ENCODE measurements at regions not wholly inside any gene's neighbourhood (a gene's known extent, or its start where the extent isn't known, plus 50 kb on each side); places are given as distances from the start of the nearest gene placed in this dataset.

GRCh38 chr21:43291347-43291950 is 122.6 kb downstream of the CRYAA start:
- Histone ChIP-seq H3K9ac (ENCODE audit: low read length in 5 of 5) (no peak overlapping the region), H3K27me3 (ENCODE audit: control insufficient read depth in 5 of 5, insufficient read depth in 4 of 5, low read length in 5 of 5) (peaks cover 0 to 6% (median 0%) of the 10 kb centered on the region in 5 donors), H3K4me3 (ENCODE audit: low read depth in 1 of 5, low read length in 5 of 5) (no peak overlapping the region), H3K4me1 (ENCODE audit: control insufficient read depth in 5 of 5, insufficient read depth in 5 of 5, low read length in 5 of 5) (peaks cover 6 to 27% (median 21%) of the 10 kb centered on the region in 5 donors), H3K27ac (ENCODE audit: low read depth, low read length) (no peak overlapping the region), H3K36me3 (ENCODE audit: control insufficient read depth in 5 of 5, insufficient read depth in 5 of 5, low read length in 5 of 5) (no peaks in the 10 kb centered on the region), H3K9me3 (ENCODE audit: control insufficient read depth in 5 of 5, low read length in 5 of 5) (peaks cover 2 to 25% (median 24%) of the 10 kb centered on the region in 5 donors)

GRCh38 chr21:43290421-43291346 is 121.9 kb downstream of the CRYAA start:
- H3K9me3 ChIP-seq (ENCODE audit: control insufficient read depth in 5 of 5, low read length in 5 of 5), result peaks cover 2 to 18% (median 17%) of the 10 kb centered on the region in 5 donors

GRCh38 chr21:43289966-43290365 is 121.2 kb downstream of the CRYAA start:
- Histone ChIP-seq H3K4me1 (ENCODE audit: control insufficient read depth in 5 of 5, insufficient read depth in 5 of 5, low read length in 5 of 5) (peaks cover 6 to 27% (median 21%) of the 10 kb centered on the region in 5 donors), H3K36me3 (ENCODE audit: control insufficient read depth in 5 of 5, insufficient read depth in 5 of 5, low read length in 5 of 5) (no peaks in the 10 kb centered on the region), H3K9ac (ENCODE audit: low read length in 5 of 5) (no peak overlapping the region), H3K9me3 (ENCODE audit: control insufficient read depth in 5 of 5, low read length in 5 of 5) (peaks cover 0 to 12% (median 11%) of the 10 kb centered on the region in 5 donors), H3K27me3 (ENCODE audit: control insufficient read depth in 5 of 5, insufficient read depth in 4 of 5, low read length in 5 of 5) (peaks cover 0 to 6% (median 0%) of the 10 kb centered on the region in 5 donors), H3K27ac (ENCODE audit: low read depth, low read length) (no peak overlapping the region), H3K4me3 (ENCODE audit: low read depth in 1 of 5, low read length in 5 of 5) (no peak overlapping the region)

More at GRCh38 chr21:43290421-43291346, 121.9 kb downstream of the CRYAA start:
- Histone ChIP-seq H3K4me3 (ENCODE audit: low read depth in 1 of 5, low read length in 5 of 5) (no peak overlapping the region), H3K36me3 (ENCODE audit: control insufficient read depth in 5 of 5, insufficient read depth in 5 of 5, low read length in 5 of 5) (no peaks in the 10 kb centered on the region), H3K4me1 (ENCODE audit: control insufficient read depth in 5 of 5, insufficient read depth in 5 of 5, low read length in 5 of 5) (peaks cover 6 to 27% (median 21%) of the 10 kb centered on the region in 5 donors), H3K27ac (ENCODE audit: low read depth, low read length) (no peak overlapping the region), H3K27me3 (ENCODE audit: control insufficient read depth in 5 of 5, insufficient read depth in 4 of 5, low read length in 5 of 5) (peaks cover 0 to 6% (median 0%) of the 10 kb centered on the region in 5 donors), H3K9ac (ENCODE audit: low read length in 5 of 5) (no peak overlapping the region)

- peaks cover 0 to 12% (median 10%) of the 10 kb centered on the region in 5 donors for H3K9me3 ChIP-seq (ENCODE audit: control insufficient read depth in 5 of 5, low read length in 5 of 5)
- H3K27me3 ChIP-seq (ENCODE audit: control insufficient read depth in 5 of 5, insufficient read depth in 4 of 5, low read length in 5 of 5), result peaks cover 0 to 6% (median 0%) of the 10 kb centered on the region in 5 donors
- peaks cover 6 to 27% (median 21%) of the 10 kb centered on the region in 5 donors for H3K4me1 ChIP-seq (ENCODE audit: control insufficient read depth in 5 of 5, insufficient read depth in 5 of 5, low read length in 5 of 5)
- no peak overlapping the region for H3K4me3 ChIP-seq (ENCODE audit: low read depth in 1 of 5, low read length in 5 of 5)
- H3K9ac ChIP-seq (ENCODE audit: low read length in 5 of 5), result no peak overlapping the region
- no peaks in the 10 kb centered on the region for H3K36me3 ChIP-seq (ENCODE audit: control insufficient read depth in 5 of 5, insufficient read depth in 5 of 5, low read length in 5 of 5)
- no peak overlapping the region for H3K27ac ChIP-seq (ENCODE audit: low read depth, low read length)
These were observed 120.6 kb downstream of the CRYAA start for GRCh38 chr21:43289442-43289841.

- Histone ChIP-seq H3K27ac (ENCODE audit: low read depth, low read length) (no peak overlapping the region), H3K9ac (ENCODE audit: low read length in 5 of 5) (no peak overlapping the region)
These were observed 119.3 kb downstream of the CRYAA start for GRCh38 chr21:43287795-43288755.

GRCh38 chr21:43287111-43287760 is 118.4 kb downstream of the CRYAA start:
- no peak overlapping the region for H3K27ac ChIP-seq (ENCODE audit: low read depth, low read length)

More at GRCh38 chr21:43287795-43288755, 119.3 kb downstream of the CRYAA start:
- Histone ChIP-seq H3K27me3 (ENCODE audit: control insufficient read depth in 5 of 5, insufficient read depth in 4 of 5, low read length in 5 of 5) (peaks cover 0 to 6% (median 0%) of the 10 kb centered on the region in 5 donors), H3K4me3 (ENCODE audit: low read depth in 1 of 5, low read length in 5 of 5) (no peak overlapping the region), H3K4me1 (ENCODE audit: control insufficient read depth in 5 of 5, insufficient read depth in 5 of 5, low read length in 5 of 5) (peaks cover 6 to 27% (median 21%) of the 10 kb centered on the region in 5 donors), H3K36me3 (ENCODE audit: control insufficient read depth in 5 of 5, insufficient read depth in 5 of 5, low read length in 5 of 5) (no peaks in the 10 kb centered on the region), H3K9me3 (ENCODE audit: control insufficient read depth in 5 of 5, low read length in 5 of 5) (peaks cover 0 to 12% (median 9%) of the 10 kb centered on the region in 5 donors)

GRCh38 chr21:43286196-43286595 is 117.4 kb downstream of the CRYAA start:
- no peak overlapping the region for H3K9ac ChIP-seq (ENCODE audit: low read length in 5 of 5)
- no peak overlapping the region for H3K27ac ChIP-seq (ENCODE audit: low read depth, low read length)
- H3K9me3 ChIP-seq (ENCODE audit: control insufficient read depth in 5 of 5, low read length in 5 of 5), result peaks cover 0 to 9% (median 7%) of the 10 kb centered on the region in 5 donors
- H3K4me1 ChIP-seq (ENCODE audit: control insufficient read depth in 5 of 5, insufficient read depth in 5 of 5, low read length in 5 of 5), result peaks cover 6 to 30% (median 26%) of the 10 kb centered on the region in 5 donors
- peaks cover 0 to 6% (median 0%) of the 10 kb centered on the region in 5 donors for H3K27me3 ChIP-seq (ENCODE audit: control insufficient read depth in 5 of 5, insufficient read depth in 4 of 5, low read length in 5 of 5)
- no peak overlapping the region for H3K4me3 ChIP-seq (ENCODE audit: low read depth in 1 of 5, low read length in 5 of 5)
- H3K36me3 ChIP-seq (ENCODE audit: control insufficient read depth in 5 of 5, insufficient read depth in 5 of 5, low read length in 5 of 5), result no peaks in the 10 kb centered on the region

More at GRCh38 chr21:43287111-43287760, 118.4 kb downstream of the CRYAA start:
- H3K27me3 ChIP-seq (ENCODE audit: control insufficient read depth in 5 of 5, insufficient read depth in 4 of 5, low read length in 5 of 5), result peaks cover 0 to 3% (median 0%) of the 10 kb centered on the region in 5 donors
- peaks cover 0 to 9% (median 7%) of the 10 kb centered on the region in 5 donors for H3K9me3 ChIP-seq (ENCODE audit: control insufficient read depth in 5 of 5, low read length in 5 of 5)
- H3K4me1 ChIP-seq (ENCODE audit: control insufficient read depth in 5 of 5, insufficient read depth in 5 of 5, low read length in 5 of 5), result peaks cover 6 to 30% (median 23%) of the 10 kb centered on the region in 5 donors
- no peak overlapping the region for H3K4me3 ChIP-seq (ENCODE audit: low read depth in 1 of 5, low read length in 5 of 5)
- H3K9ac ChIP-seq (ENCODE audit: low read length in 5 of 5), result no peak overlapping the region
- no peaks in the 10 kb centered on the region for H3K36me3 ChIP-seq (ENCODE audit: control insufficient read depth in 5 of 5, insufficient read depth in 5 of 5, low read length in 5 of 5)

GRCh38 chr21:43284700-43285099 is 115.9 kb downstream of the CRYAA start:
- no peak overlapping the region for H3K27ac ChIP-seq (ENCODE audit: low read depth, low read length)
- peaks cover 4 to 26% (median 12%) of the 10 kb centered on the region in 5 donors for H3K4me1 ChIP-seq (ENCODE audit: control insufficient read depth in 5 of 5, insufficient read depth in 5 of 5, low read length in 5 of 5)
- peaks cover 0 to 7% (median 7%) of the 10 kb centered on the region in 5 donors for H3K9me3 ChIP-seq (ENCODE audit: control insufficient read depth in 5 of 5, low read length in 5 of 5)
- no peak overlapping the region for H3K4me3 ChIP-seq (ENCODE audit: low read depth in 1 of 5, low read length in 5 of 5)
- H3K36me3 ChIP-seq (ENCODE audit: control insufficient read depth in 5 of 5, insufficient read depth in 5 of 5, low read length in 5 of 5), result no peaks in the 10 kb centered on the region
- no peak overlapping the region for H3K9ac ChIP-seq (ENCODE audit: low read length in 5 of 5)
- peaks cover 0 to 6% (median 0%) of the 10 kb centered on the region in 5 donors for H3K27me3 ChIP-seq (ENCODE audit: control insufficient read depth in 5 of 5, insufficient read depth in 4 of 5, low read length in 5 of 5)

GRCh38 chr21:43284238-43284637 is 115.4 kb downstream of the CRYAA start:
- Histone ChIP-seq H3K27me3 (ENCODE audit: control insufficient read depth in 5 of 5, insufficient read depth in 4 of 5, low read length in 5 of 5) (peaks cover 0 to 8% (median 3%) of the 10 kb centered on the region in 5 donors), H3K4me3 (ENCODE audit: low read depth in 1 of 5, low read length in 5 of 5) (no peak overlapping the region), H3K36me3 (ENCODE audit: control insufficient read depth in 5 of 5, insufficient read depth in 5 of 5, low read length in 5 of 5) (no peaks in the 10 kb centered on the region), H3K9me3 (ENCODE audit: control insufficient read depth in 5 of 5, low read length in 5 of 5) (peaks cover 0 to 4% (median 2%) of the 10 kb centered on the region in 5 donors), H3K27ac (ENCODE audit: low read depth, low read length) (no peak overlapping the region), H3K9ac (ENCODE audit: low read length in 5 of 5) (no peak overlapping the region), H3K4me1 (ENCODE audit: control insufficient read depth in 5 of 5, insufficient read depth in 5 of 5, low read length in 5 of 5) (peaks cover 4 to 26% (median 12%) of the 10 kb centered on the region in 5 donors)
